GM19099 (cell line): ENCODE measurements at regions not wholly inside any gene's neighbourhood (a gene's known extent, or its start where the extent isn't known, plus 50 kb on each side); places are given as distances from the start of the nearest gene placed in this dataset.

Experiments
- POLR2A ChIP-seq: IDR thresholded peaks from 3 replicates; pipeline ENCODE4 v1.6.1; 2011; ENCODE audit warnings: low read depth; ENCODE audit not compliant: insufficient read length; ENCODE audit errors: extremely low read depth

- no peak for TF ChIP-seq POLR2A
Measured at GRCh38 chr20:48260129-48260756, 475.0 kb upstream of the SULF2 start.

GRCh38 chr20:48259456-48259855 lies 474.2 kb upstream of the SULF2 start:
- no peak for TF ChIP-seq POLR2A

DNA sequence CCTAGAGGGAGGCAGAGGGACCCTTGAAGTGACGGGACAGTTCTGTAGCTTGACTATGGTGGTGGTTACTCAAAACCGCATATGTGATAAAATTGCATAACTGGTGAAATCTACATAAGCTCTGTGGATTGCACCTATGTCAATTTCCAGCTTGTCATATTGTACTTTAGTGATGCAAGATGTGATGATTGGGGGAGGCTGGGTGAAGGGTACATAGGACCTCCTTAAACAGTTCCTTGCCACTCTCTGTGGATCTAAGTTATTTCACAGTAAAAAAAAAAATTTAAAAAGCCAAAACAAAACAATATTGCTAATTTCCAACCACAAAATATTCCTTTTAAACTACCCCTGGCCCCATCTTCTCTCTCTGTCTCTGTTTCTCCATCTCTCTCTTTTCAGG lies 472.6 kb upstream of the SULF2 start:
- TF ChIP-seq POLR2A, result no peak

DNA sequence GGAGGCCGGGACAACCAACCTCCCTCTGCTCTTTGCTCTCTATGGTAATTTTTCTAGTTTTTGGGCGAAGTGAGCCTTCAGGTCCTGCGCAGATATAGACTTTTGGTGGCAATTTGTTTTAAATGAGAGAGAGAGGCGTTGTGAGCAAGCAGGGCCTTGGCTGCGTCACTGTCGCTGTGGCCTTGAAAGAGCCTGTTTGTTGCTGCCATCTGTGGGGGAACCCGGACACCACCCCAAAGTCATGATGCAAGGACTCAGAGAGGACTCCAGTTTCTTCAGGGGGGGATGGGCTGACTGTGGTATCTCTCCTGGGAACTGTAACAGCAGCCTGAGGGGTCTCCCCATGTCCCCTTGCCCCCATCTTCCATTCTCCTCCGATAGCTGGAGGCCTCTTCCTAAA lies 462.7 kb upstream of the SULF2 start:
- TF ChIP-seq POLR2A, result no peak

DNA sequence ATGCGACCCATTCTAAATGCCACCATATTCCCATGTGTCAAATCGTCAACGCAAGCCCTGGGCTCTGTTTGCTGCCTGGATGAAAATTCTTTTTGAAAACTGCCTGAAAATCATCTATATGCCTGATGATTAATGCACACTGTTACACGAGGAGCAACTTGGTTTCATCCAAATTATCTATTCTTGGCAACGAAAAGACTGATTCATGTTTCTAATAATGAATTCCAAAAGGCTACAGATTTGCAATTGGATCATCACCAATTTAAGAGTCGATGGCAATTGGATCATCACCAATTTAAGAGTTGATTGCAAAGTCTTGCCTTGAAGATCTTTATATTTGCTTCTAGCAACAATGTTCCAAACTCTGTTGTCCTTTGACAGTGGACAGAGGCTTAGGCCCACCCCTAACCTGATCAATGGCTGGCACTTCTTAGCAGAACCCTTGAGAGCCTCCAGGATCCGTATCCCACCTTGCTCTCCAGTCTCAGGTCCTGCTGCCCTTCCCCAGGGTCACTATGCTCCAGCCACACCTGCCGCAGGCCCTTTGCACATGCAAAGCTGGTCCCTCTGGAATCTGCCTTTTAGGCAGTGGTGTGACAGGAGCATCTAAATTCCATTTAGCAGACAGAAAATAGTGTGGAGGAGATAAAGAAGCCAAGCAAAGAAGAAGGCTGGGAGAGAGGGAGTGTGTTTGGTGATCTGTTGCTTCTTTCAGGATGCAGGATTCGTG lies 460.9 kb upstream of the SULF2 start:
- no peak for TF ChIP-seq POLR2A

- TF ChIP-seq POLR2A, result no peak
Measured at GRCh38 chr20:48242623-48243022, 457.3 kb upstream of the SULF2 start.

GRCh38 chr20:48241482-48241881 lies 456.2 kb upstream of the SULF2 start:
- no peak for TF ChIP-seq POLR2A

- TF ChIP-seq POLR2A, result no peak
Measured at GRCh38 chr20:48238781-48239180, 453.5 kb upstream of the SULF2 start.

DNA sequence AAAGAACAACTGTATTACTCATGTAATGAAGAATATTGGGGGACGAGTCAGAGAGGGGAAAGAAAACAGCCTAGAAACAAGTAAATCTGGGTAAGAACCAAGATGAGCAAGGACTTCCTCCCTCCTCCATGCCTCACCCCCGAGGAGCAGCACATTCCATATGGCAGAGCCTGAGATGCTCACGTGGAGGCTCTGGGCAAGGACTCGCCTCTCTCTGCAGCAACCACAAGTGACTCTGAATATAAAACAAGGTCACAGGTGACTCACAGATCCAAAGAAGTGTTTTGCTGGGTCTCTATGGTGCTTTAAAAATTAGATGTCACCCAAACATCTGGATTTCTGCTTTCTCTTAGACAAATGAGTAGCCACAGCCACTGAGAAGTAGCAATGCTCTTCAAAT lies 453.0 kb upstream of the SULF2 start:
- no peak for TF ChIP-seq POLR2A

GRCh38 chr20:48236000-48236970 lies 451.0 kb upstream of the SULF2 start:
- TF ChIP-seq POLR2A, result no peak

DNA sequence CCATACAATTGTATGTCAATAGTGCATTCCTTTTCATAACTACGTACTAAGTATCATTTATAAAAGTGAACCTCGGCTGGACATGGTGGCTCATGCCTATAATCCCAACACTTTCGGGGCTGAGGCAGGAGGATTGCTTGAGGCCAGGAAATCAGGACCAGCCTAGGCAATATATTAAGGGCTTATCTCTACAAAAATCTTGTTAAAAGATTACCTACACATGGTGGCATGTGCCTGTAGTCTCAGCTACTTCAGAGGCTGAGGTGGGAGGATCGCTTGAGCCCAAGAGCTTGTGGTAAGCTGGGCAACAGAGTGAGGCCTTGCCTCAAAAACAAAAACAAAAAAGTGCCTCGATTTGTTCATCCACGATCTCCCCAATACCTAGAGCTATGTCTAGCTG lies 449.7 kb upstream of the SULF2 start:
- no peak for TF ChIP-seq POLR2A

DNA sequence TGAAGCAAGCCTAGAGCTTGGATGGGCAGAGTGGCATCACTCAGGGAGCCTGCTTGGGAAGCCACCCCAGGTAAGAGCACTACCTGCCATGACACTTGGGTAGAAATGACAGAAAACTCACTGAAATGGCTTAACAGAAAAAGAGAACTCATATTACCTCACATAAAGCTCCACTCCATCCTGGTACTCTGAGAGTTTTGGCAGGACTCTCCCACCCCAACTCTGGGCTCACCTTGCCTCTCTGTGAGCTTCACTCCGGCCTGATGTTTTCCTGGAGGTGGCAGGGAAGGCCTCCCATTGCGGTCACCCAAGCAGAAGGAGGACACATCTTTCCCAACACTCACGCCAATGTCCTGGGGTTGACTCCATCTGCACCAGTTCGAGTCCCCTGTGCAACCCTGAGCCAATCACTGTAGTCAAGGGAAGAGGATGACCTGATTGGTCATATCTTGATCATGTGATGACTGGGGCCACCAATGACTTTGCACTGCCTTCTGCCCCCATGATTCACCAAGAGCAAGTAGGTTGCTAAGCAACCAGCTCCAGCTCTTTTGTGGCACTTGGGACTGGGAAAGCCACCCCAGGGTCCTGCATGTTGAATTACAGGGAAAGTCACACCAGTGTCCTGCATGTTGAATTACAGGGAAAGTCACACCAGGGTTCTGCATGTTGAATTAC lies 446.1 kb upstream of the SULF2 start:
- TF ChIP-seq POLR2A, result no peak

DNA sequence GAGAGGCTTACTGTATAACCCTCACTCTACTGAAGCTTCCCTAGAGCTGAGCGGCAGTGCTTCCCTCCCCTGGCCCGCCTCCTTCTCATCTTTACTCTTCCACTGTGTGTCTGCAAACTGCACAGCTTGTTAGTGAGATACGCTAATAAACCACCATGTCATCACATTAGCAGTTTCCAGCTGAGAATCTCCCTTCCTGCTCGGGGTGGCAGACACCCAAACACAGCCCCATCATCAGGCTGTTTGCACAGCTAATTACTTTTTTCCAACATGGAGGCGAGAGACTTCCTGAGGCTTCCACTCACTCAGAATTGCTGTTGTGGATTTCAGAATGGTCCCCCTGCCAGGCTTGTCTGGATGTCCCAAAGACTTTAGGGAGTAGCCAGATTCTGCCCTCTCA lies 444.9 kb upstream of the SULF2 start:
- no peak for TF ChIP-seq POLR2A

GRCh38 chr20:48227381-48227780 lies 442.1 kb upstream of the SULF2 start:
- TF ChIP-seq POLR2A, result no peak

GRCh38 chr20:48226642-48227041 lies 441.4 kb upstream of the SULF2 start:
- TF ChIP-seq POLR2A, result no peak
